GM21717 (cell line): ENCODE measurements at regions not wholly inside any gene's neighbourhood (a gene's known extent, or its start where the extent isn't known, plus 50 kb on each side); places are given as distances from the start of the nearest gene placed in this dataset.
"Not testable (repeated sequence)": the region's sequence is repeated elsewhere in the genome, so short reads cannot be mapped to it uniquely, and the experiment has no call there.

ENCODE experiments used
- ATAC-seq: cut with Tn5 transposase; IDR thresholded peaks from one replicate; pipeline ENCODE4 v1.9.1; 2021; ENCODE audit warnings: mild to moderate bottlenecking, moderate library complexity; ENCODE audit not compliant: unreplicated experiment

DNA sequence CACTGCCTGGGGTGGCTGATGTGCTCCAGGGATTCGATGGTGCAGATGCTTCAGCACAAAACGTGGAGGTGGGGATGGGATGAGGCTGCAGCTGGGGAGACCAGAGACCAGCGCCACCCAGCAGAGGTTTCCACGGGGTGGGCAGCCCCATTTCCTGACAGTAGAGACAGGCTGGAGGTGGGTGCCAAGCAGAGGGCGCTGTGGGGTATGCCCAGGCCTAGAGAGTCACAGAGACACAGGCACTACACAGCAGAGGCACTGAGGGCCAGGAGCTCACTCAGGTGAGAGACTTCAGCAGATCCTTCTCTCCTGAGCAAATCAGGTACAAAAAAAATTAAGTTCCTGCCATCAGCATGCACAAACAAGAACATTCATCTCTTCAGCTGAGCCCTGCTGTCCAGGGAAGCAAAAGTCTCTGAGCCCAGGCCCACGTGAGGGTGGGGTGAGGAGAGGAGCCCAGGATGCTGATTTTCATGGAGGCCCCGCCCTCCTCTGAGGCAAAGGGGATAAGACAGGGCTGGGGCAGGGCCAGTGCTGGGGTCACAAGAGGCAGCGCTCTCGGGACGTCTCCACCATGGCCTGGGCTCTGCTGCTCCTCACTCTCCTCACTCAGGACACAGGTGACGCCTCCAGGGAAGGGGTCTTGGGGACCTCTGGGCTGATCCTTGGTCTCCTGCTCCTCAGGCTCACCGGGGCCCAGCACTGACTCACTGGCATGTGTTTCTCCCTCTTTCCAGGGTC is 53.1 kb downstream of the GGTLC2 start:
- ATAC-seq = no peak

DNA sequence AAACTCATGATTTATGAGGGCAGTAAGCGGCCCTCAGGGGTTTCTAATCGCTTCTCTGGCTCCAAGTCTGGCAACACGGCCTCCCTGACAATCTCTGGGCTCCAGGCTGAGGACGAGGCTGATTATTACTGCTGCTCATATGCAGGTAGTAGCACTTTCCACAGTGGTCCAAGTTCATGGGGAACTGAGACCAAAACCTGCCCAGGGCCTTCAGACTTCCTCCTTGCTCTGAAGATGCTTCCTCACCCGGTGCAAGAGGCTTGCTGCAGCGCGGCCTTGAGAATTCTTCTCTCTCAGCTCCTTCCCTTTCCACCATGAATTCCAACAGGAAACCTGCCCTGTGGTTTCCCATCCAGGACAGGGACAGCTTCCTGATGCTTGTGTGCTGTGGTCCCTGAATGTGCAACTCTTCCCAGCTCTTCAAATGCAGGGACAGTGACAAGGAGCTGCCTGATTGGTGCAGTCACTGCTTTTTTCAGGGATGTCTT is 53.9 kb downstream of the GGTLC2 start:
- ATAC-seq = no peak

GRCh38 chr22:22700631-22701030 is 56.2 kb downstream of the GGTLC2 start:
- no peak for ATAC-seq

GRCh38 chr22:22701557-22701956 is 57.1 kb downstream of the GGTLC2 start:
- not testable (repeated sequence) for ATAC-seq

GRCh38 chr22:22702237-22703202 is 58.1 kb downstream of the GGTLC2 start:
- ATAC-seq = no peak

DNA sequence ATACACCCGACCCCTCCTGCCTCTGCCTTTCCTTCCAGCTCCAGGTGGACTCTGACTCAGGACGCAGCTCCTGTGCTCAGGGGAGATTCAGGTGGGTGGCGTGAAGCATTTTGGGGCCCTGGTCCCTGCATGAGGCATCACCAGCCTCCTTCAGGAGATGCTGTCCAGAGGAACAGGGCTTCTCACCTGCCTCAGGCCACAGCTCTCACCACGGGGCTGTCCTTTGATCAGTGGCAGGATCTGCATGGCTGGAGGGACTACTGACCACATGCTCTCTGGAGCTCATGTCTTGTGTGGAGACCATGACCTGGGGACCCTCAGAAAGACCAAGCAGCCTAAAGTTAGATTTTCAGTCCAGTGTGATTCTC is 58.8 kb downstream of the GGTLC2 start:
- no peak for ATAC-seq

DNA sequence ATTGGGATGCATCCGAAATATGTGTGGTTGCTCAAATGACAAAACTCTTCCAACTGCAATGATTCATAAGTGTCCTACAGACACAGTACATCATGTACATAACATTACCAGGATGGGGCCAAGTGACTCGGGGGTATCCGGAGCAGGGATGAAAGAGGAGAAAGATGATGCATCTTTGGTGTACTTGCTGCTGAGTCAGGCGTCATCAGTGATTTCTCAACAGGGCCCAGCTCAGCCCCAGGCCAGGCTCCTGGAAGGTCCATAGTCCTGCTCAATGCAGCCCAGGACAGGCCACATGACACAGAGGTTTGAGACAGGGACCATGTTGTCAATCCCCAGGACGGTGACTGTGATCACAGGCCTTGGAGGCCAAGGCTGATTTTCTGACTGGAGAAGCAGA is 59.3 kb downstream of the GGTLC2 start:
- ATAC-seq = no peak

- no peak for ATAC-seq
Observed at GRCh38 chr22:22704156-22704946, 59.9 kb downstream of the GGTLC2 start.

DNA sequence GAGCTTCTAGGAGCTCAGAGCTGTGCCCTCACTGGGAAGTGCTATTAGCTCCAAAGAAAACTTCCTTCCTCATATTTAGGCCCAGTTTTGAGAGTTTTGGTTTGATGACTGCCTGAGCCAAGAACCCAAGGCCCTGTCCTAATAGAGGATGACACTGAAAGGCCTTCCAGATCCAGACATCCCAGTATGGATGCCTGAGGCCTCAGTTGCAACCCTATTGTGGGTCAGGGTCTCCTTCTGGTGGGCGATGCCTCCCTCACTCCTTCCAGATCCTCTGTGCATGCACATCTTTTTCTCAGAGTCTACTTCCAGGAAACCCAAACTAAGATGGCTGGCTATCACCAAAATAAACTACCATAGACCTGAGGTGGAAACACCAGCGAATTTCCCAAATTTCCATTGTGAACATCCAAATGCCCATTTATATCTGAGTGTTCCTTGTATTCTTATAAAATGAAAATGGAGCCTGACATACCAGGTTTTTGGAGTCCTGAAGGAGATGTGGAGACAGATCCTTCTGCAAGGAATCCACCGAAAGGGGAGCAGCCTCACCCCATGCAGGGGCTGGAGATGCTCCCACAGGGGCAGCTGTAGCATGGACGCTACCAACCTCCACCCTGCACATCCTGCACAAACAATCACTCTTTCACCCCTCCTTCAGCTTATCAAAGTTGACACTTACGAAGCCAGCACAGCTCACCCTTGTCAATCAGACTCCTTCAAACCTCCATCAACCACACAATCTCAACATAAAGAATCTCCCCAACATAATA is 61.1 kb downstream of the GGTLC2 start:
- no peak for ATAC-seq

- ATAC-seq = no peak
Observed at GRCh38 chr22:22706253-22706915, 62.0 kb downstream of the GGTLC2 start.

DNA sequence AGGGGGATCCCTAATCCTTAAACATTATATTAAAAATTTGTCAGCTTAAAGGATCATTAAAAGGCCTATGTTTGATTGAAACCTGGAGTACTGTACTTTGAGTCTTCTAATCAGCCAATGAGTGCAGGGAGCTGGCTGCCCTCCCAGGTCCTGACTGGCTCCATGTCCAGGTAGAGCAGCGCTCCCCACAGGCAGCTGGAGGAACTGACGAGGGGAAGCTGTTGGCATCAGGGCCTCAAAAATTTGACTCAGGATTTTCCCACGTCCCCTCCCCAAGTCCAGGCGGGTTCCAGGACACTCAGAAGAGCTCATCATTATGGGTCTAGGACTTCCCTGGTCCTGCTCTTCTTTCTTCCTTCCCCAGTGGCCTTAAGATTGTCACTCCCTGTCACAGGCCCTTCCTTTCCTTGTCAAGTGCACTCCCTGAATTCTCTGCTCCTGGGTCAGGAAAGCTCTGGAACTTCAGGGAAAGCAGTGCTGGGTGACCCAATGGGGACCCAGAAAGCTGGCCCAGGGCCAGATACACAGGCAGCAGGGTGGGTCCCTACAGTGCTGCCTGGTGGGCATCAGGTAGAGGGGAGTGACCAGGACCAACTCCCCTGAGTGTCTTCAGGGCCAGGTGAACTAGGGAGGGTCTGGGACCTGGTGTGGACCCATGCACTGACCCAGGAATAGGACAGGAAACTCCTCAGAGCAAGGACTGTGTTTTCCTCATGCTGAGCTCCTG is 65.5 kb downstream of the GGTLC2 start:
- no peak for ATAC-seq

GRCh38 chr22:22710719-22711531 is 66.5 kb downstream of the GGTLC2 start:
- ATAC-seq = no peak

- ATAC-seq = no peak
Observed at GRCh38 chr22:22711532-22711913, 67.1 kb downstream of the GGTLC2 start.

DNA sequence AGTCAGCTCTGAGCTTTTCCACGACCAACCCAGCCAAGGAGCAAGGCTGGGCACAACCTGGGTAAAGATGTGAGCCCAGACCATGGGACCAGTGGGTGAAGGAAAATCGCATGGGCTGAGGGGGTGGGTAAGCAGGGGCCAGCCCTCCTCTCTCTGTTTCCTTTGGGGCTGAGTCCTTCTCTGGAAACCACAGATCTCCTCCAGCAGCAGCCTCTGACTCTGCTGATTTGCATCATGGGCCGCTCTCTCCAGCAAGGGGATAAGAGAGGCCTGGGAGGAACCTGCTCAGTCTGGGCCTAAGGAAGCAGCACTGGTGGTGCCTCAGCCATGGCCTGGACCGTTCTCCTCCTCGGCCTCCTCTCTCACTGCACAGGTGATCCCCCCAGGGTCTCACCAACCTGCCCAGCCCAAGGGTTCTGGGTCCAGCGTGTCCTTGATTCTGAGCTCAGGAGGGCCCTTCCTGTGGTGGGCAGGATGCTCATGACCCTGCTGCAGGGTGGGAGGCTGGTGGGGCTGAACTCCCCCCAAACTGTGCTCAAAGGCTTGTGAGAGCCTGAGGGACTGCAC is 67.8 kb downstream of the GGTLC2 start:
- ATAC-seq = no peak

- no peak for ATAC-seq
Observed at GRCh38 chr22:22712666-22713365, 68.4 kb downstream of the GGTLC2 start.

- no peak for ATAC-seq
Observed at GRCh38 chr22:22713416-22713815, 69.0 kb downstream of the GGTLC2 start.

DNA sequence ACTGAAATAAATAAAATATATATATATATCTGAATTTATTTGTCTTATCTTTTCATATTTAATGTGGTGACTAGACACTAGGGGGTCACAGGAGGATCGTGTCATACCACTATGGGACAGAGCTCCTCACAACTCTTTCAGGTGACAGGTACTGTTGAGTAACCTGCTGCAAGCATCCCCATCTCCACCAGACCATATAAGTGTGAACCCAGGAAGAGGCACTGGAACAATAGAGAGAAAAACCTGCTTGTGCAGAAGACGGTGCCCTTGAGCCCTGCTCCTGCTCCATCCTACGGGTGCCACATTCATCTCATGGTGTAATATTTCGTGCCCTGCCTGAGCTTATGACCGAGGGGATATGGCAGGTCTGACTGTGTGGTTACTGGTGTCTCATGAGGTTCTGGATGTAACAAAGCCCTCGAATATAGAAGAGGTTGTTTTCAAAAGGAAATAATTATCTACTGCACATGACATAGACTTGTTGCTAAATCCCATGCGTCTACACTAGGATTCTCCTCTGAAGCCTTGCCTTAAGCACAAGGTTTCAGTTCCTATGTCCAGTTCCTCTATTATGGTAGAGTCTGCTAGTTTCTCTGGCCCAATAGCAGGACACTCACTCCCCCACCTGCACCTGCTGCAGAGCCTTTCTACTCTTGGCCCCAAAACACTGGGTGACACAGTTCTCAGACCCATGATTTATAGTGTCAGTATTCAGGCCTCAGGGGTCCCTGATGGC is 70.4 kb downstream of the GGTLC2 start:
- ATAC-seq = no peak
